Activated naive CD4-positive, alpha-beta T cell treated with anti-CD3 and anti-CD28 coated beads for 36 hours (primary cell): ENCODE measurements at regions not wholly inside any gene's neighbourhood (a gene's known extent, or its start where the extent isn't known, plus 50 kb on each side); places are given as distances from the start of the nearest gene placed in this dataset.

Source experiments
- CTCF ChIA-PET: fragments of 350-600 bp; sonication (Branson Sonifier 250); formaldehyde crosslinking; loops from one replicate; lab custom pipeline; 2021; ENCODE audit warnings: antibody characterized with exemption; lab: Charles Lee
- DNase-seq: peaks from one replicate; pipeline ENCODE4 v3.0.0-alpha.2; 2020
- H3K27ac Mint-ChIP-seq: one replicate; pipeline ENCODE4 v1.8.0; 2021; ENCODE audit warnings: mild to moderate bottlenecking, mixed read lengths
- H3K27me3 Mint-ChIP-seq: one replicate; pipeline ENCODE4 v1.8.0; 2021; ENCODE audit warnings: low read depth, mixed read lengths
- H3K36me3 Mint-ChIP-seq: one replicate; pipeline ENCODE4 v1.8.0; 2021; ENCODE audit warnings: low read depth, mixed read lengths
- H3K4me1 Mint-ChIP-seq: one replicate; pipeline ENCODE4 v1.8.0; 2021; ENCODE audit warnings: low read depth, mixed read lengths
- H3K4me3 Mint-ChIP-seq: one replicate; pipeline ENCODE4 v1.8.0; 2021; ENCODE audit warnings: mild to moderate bottlenecking, moderate library complexity, mixed read lengths
- H3K9me3 Mint-ChIP-seq: one replicate; pipeline ENCODE4 v1.8.0; 2021; ENCODE audit warnings: mixed read lengths
- intact Hi-C: fragments of 100-400 bp; cut with micrococcal nuclease; formaldehyde crosslinking; loops from one replicate; pipeline ENCODE4 v1.15.1; 2023

- Mint-ChIP-seq H3K36me3 (no peaks in the 10 kb centered on the region), H3K9me3 (no peaks in the 10 kb centered on the region), H3K4me3 (no peak overlapping the region), H3K27me3 (peaks cover 5% of the 10 kb centered on the region), H3K27ac (no peak overlapping the region), H3K4me1 (peaks cover 10% of the 10 kb centered on the region)
- no peak for DNase-seq
- CTCF ChIA-PET: no interaction called here
- intact Hi-C loops: no loop called here
These were observed 156.1 kb upstream of the VRK2 start for GRCh38 chr2:57890464-57890863.

GRCh38 chr2:57891086-57891712, 155.4 kb upstream of the VRK2 start:
- no peak for DNase-seq
- Mint-ChIP-seq H3K9me3 (no peaks in the 10 kb centered on the region), H3K4me1 (peaks cover 10% of the 10 kb centered on the region), H3K36me3 (no peaks in the 10 kb centered on the region), H3K27me3 (peaks cover 5% of the 10 kb centered on the region), H3K4me3 (no peak overlapping the region), H3K27ac (no peak overlapping the region)
- intact Hi-C loops: no loop called here
- CTCF ChIA-PET: no interaction called here

GRCh38 chr2:57892920-57893319, 153.7 kb upstream of the VRK2 start:
- no peak for DNase-seq
- no peak overlapping the region for H3K27ac Mint-ChIP-seq
- CTCF ChIA-PET: interaction anchor here (0.7 to 1.6 kb wide), 2 partner anchors 13 to 133 kb away, joined by 3 read pairs; no protein-coding TSS in a partner anchor
- H3K4me1 Mint-ChIP-seq: peaks cover 10% of the 10 kb centered on the region
- peaks cover 4% of the 10 kb centered on the region for H3K27me3 Mint-ChIP-seq
- H3K9me3 Mint-ChIP-seq: no peaks in the 10 kb centered on the region
- H3K4me3 Mint-ChIP-seq: no peak overlapping the region
- H3K36me3 Mint-ChIP-seq: no peaks in the 10 kb centered on the region
- intact Hi-C loops: no loop called here

GRCh38 chr2:57893347-57893746, 153.3 kb upstream of the VRK2 start:
- Mint-ChIP-seq H3K9me3 (no peaks in the 10 kb centered on the region), H3K36me3 (no peaks in the 10 kb centered on the region), H3K4me1 (peaks cover 6% of the 10 kb centered on the region), H3K27me3 (peaks cover 4% of the 10 kb centered on the region), H3K27ac (no peak overlapping the region), H3K4me3 (no peak overlapping the region)
- no peak for DNase-seq
- intact Hi-C loops: no loop called here
- CTCF ChIA-PET: interaction anchor here (0.7 to 1.6 kb wide), 2 partner anchors 12 to 132 kb away, joined by 3 read pairs; no protein-coding TSS in a partner anchor

- Mint-ChIP-seq H3K9me3 (no peaks in the 10 kb centered on the region), H3K4me1 (peaks cover 2% of the 10 kb centered on the region), H3K4me3 (no peak overlapping the region), H3K36me3 (no peaks in the 10 kb centered on the region), H3K27ac (no peak overlapping the region), H3K27me3 (peaks cover 4% of the 10 kb centered on the region)
- DNase-seq: no peak
- intact Hi-C loops: no loop called here
- CTCF ChIA-PET: interaction anchor here (1.6 kb wide), 1 partner anchor 12 kb away, joined by 3 read pairs; no protein-coding TSS in a partner anchor
These were observed 152.8 kb upstream of the VRK2 start for GRCh38 chr2:57893786-57894185.

GRCh38 chr2:57894381-57894780, 152.2 kb upstream of the VRK2 start:
- no peaks in the 10 kb centered on the region for H3K4me1 Mint-ChIP-seq
- peaks cover 4% of the 10 kb centered on the region for H3K27me3 Mint-ChIP-seq
- no peaks in the 10 kb centered on the region for H3K36me3 Mint-ChIP-seq
- no peaks in the 10 kb centered on the region for H3K9me3 Mint-ChIP-seq
- no peak for DNase-seq
- CTCF ChIA-PET: no interaction called here
- H3K4me3 Mint-ChIP-seq: no peak overlapping the region
- intact Hi-C loops: no loop called here
- H3K27ac Mint-ChIP-seq: no peak overlapping the region

- Mint-ChIP-seq H3K36me3 (no peaks in the 10 kb centered on the region), H3K27ac (no peak overlapping the region), H3K27me3 (peaks cover 4% of the 10 kb centered on the region), H3K4me1 (no peaks in the 10 kb centered on the region), H3K9me3 (no peaks in the 10 kb centered on the region), H3K4me3 (no peak overlapping the region)
- intact Hi-C loops: no loop called here
- CTCF ChIA-PET: interaction anchor here (0.8 to 1.0 kb wide), 2 partner anchors 8 to 10 kb away, joined by 3 to 6 read pairs; no protein-coding TSS in a partner anchor
- DNase-seq: no peak
These were observed 148.7 kb upstream of the VRK2 start for GRCh38 chr2:57897920-57898319.

GRCh38 chr2:57899898-57900297, 146.7 kb upstream of the VRK2 start:
- Mint-ChIP-seq H3K27ac (no peak overlapping the region), H3K4me3 (no peak overlapping the region), H3K9me3 (no peaks in the 10 kb centered on the region), H3K4me1 (no peaks in the 10 kb centered on the region), H3K36me3 (no peaks in the 10 kb centered on the region), H3K27me3 (peaks cover 4% of the 10 kb centered on the region)
- DNase-seq: no peak
- CTCF ChIA-PET: no interaction called here
- intact Hi-C loops: loop anchor here (10.0 kb wide), 2 partner anchors 455 to 865 kb away; no protein-coding TSS in a partner anchor

GRCh38 chr2:57902578-57902977, 144.0 kb upstream of the VRK2 start:
- no peaks in the 10 kb centered on the region for H3K9me3 Mint-ChIP-seq
- H3K36me3 Mint-ChIP-seq: no peaks in the 10 kb centered on the region
- CTCF ChIA-PET: no interaction called here
- peaks cover 2% of the 10 kb centered on the region for H3K27me3 Mint-ChIP-seq
- no peak overlapping the region for H3K4me3 Mint-ChIP-seq
- H3K4me1 Mint-ChIP-seq: peaks cover 2% of the 10 kb centered on the region
- intact Hi-C loops: loop anchor here (10.0 kb wide), 2 partner anchors 452 to 862 kb away; no protein-coding TSS in a partner anchor
- DNase-seq: no peak
- no peak overlapping the region for H3K27ac Mint-ChIP-seq

GRCh38 chr2:57906152-57906732, 140.4 kb upstream of the VRK2 start:
- Mint-ChIP-seq H3K4me1 (peaks cover 9% of the 10 kb centered on the region), H3K27me3 (peaks cover 2% of the 10 kb centered on the region), H3K4me3 (no peak overlapping the region), H3K36me3 (no peaks in the 10 kb centered on the region), H3K9me3 (no peaks in the 10 kb centered on the region), H3K27ac (no peak overlapping the region)
- CTCF ChIA-PET: interaction anchor here (0.6 to 1.5 kb wide), 19 partner anchors 9 to 682 kb away, joined by 3 to 6 read pairs (median 3); no protein-coding TSS in a partner anchor
- DNase-seq: no peak
- intact Hi-C loops: loop anchor here (1.0 to 10.0 kb wide), 8 partner anchors 136 to 859 kb away; no protein-coding TSS in a partner anchor

- CTCF ChIA-PET: interaction anchor here (0.7 to 2.9 kb wide), 4 partner anchors 9 to 541 kb away, joined by 3 to 12 read pairs (median 3); no protein-coding TSS in a partner anchor
- no peak for DNase-seq
- peaks cover 9% of the 10 kb centered on the region for H3K4me1 Mint-ChIP-seq
- no peak overlapping the region for H3K4me3 Mint-ChIP-seq
- no peaks in the 10 kb centered on the region for H3K9me3 Mint-ChIP-seq
- H3K36me3 Mint-ChIP-seq: no peaks in the 10 kb centered on the region
- peaks cover 2% of the 10 kb centered on the region for H3K27me3 Mint-ChIP-seq
- intact Hi-C loops: loop anchor here (2.0 to 10.0 kb wide), 6 partner anchors 150 to 857 kb away; no protein-coding TSS in a partner anchor
- no peak overlapping the region for H3K27ac Mint-ChIP-seq
These were observed 139.2 kb upstream of the VRK2 start for GRCh38 chr2:57907411-57907810.

- no peak overlapping the region for H3K4me3 Mint-ChIP-seq
- H3K27me3 Mint-ChIP-seq: peaks cover 2% of the 10 kb centered on the region
- intact Hi-C loops: loop anchor here (5.0 to 10.0 kb wide), 5 partner anchors 151 to 856 kb away; no protein-coding TSS in a partner anchor
These were observed 137.9 kb upstream of the VRK2 start for GRCh38 chr2:57908736-57909161.

More at GRCh38 chr2:57908736-57909161, 137.9 kb upstream of the VRK2 start:
- no peaks in the 10 kb centered on the region for H3K36me3 Mint-ChIP-seq
- DNase-seq: no peak
- CTCF ChIA-PET: interaction anchor here (0.7 to 2.9 kb wide), 3 partner anchors 11 to 539 kb away, joined by 3 to 12 read pairs (median 3); no protein-coding TSS in a partner anchor
- H3K4me1 Mint-ChIP-seq: peaks cover 9% of the 10 kb centered on the region
- H3K9me3 Mint-ChIP-seq: no peaks in the 10 kb centered on the region
- H3K27ac Mint-ChIP-seq: peak overlapping the region; percentile 42
